ENCODE measurements at regions not wholly inside any gene's neighbourhood (a gene's known extent, or its start where the extent isn't known, plus 50 kb on each side); places are given as distances from the start of the nearest gene placed in this dataset.

GRCh38 chr2:118670838-118671237 lies 176.6 kb downstream of the EN1 start:
- peaks cover 0 to 6% (median 2%) of the 10 kb centered on the region in 3 donors for H3K4me1 ChIP-seq (ENCODE audit: control insufficient read depth in 3 of 3, insufficient read depth in 3 of 3, low read length in 3 of 3)
- no peaks in the 10 kb centered on the region for H3K9me3 ChIP-seq (ENCODE audit: control insufficient read depth in 3 of 3, low read length in 3 of 3)
- H3K27ac ChIP-seq (ENCODE audit: low read depth, low read length): no peak overlapping the region
- H3K27me3 ChIP-seq (ENCODE audit: control insufficient read depth in 3 of 3, insufficient read depth in 3 of 3, low read length in 3 of 3): no peaks in the 10 kb centered on the region
- H3K36me3 ChIP-seq (ENCODE audit: control insufficient read depth in 3 of 3, insufficient read depth in 3 of 3, low read length in 3 of 3): no peaks in the 10 kb centered on the region
- H3K4me3 ChIP-seq (ENCODE audit: low read length in 3 of 3): no peak overlapping the region
- H3K9ac ChIP-seq (ENCODE audit: low read depth in 1 of 3, low read length in 3 of 3): no peak overlapping the region

GRCh38 chr2:118670276-118670675 lies 177.2 kb downstream of the EN1 start:
- H3K9me3 ChIP-seq (ENCODE audit: control insufficient read depth in 3 of 3, low read length in 3 of 3): no peaks in the 10 kb centered on the region
- no peak overlapping the region for H3K4me3 ChIP-seq (ENCODE audit: low read length in 3 of 3)
- H3K27me3 ChIP-seq (ENCODE audit: control insufficient read depth in 3 of 3, insufficient read depth in 3 of 3, low read length in 3 of 3): no peaks in the 10 kb centered on the region
- H3K4me1 ChIP-seq (ENCODE audit: control insufficient read depth in 3 of 3, insufficient read depth in 3 of 3, low read length in 3 of 3): peaks cover 0 to 6% (median 2%) of the 10 kb centered on the region in 3 donors
- H3K9ac ChIP-seq (ENCODE audit: low read depth in 1 of 3, low read length in 3 of 3): no peak overlapping the region
- H3K36me3 ChIP-seq (ENCODE audit: control insufficient read depth in 3 of 3, insufficient read depth in 3 of 3, low read length in 3 of 3): no peaks in the 10 kb centered on the region
- H3K27ac ChIP-seq (ENCODE audit: low read depth, low read length): no peak overlapping the region

GRCh38 chr2:118669654-118670053 lies 177.8 kb downstream of the EN1 start:
- H3K9ac ChIP-seq (ENCODE audit: low read depth in 1 of 3, low read length in 3 of 3): no peak overlapping the region
- peaks cover 0 to 6% (median 2%) of the 10 kb centered on the region in 3 donors for H3K4me1 ChIP-seq (ENCODE audit: control insufficient read depth in 3 of 3, insufficient read depth in 3 of 3, low read length in 3 of 3)
- H3K27ac ChIP-seq (ENCODE audit: low read depth, low read length): no peak overlapping the region
- H3K36me3 ChIP-seq (ENCODE audit: control insufficient read depth in 3 of 3, insufficient read depth in 3 of 3, low read length in 3 of 3): no peaks in the 10 kb centered on the region
- H3K9me3 ChIP-seq (ENCODE audit: control insufficient read depth in 3 of 3, low read length in 3 of 3): no peaks in the 10 kb centered on the region
- no peak overlapping the region for H3K4me3 ChIP-seq (ENCODE audit: low read length in 3 of 3)
- H3K27me3 ChIP-seq (ENCODE audit: control insufficient read depth in 3 of 3, insufficient read depth in 3 of 3, low read length in 3 of 3): no peaks in the 10 kb centered on the region

- Histone ChIP-seq H3K9me3 (ENCODE audit: control insufficient read depth in 3 of 3, low read length in 3 of 3) (no peaks in the 10 kb centered on the region), H3K36me3 (ENCODE audit: control insufficient read depth in 3 of 3, insufficient read depth in 3 of 3, low read length in 3 of 3) (no peaks in the 10 kb centered on the region), H3K27ac (ENCODE audit: low read depth, low read length) (no peak overlapping the region), H3K9ac (ENCODE audit: low read depth in 1 of 3, low read length in 3 of 3) (no peak overlapping the region), H3K4me3 (ENCODE audit: low read length in 3 of 3) (no peak overlapping the region), H3K27me3 (ENCODE audit: control insufficient read depth in 3 of 3, insufficient read depth in 3 of 3, low read length in 3 of 3) (no peaks in the 10 kb centered on the region), H3K4me1 (ENCODE audit: control insufficient read depth in 3 of 3, insufficient read depth in 3 of 3, low read length in 3 of 3) (peaks cover 0 to 6% (median 2%) of the 10 kb centered on the region in 3 donors)
These were observed 178.7 kb downstream of the EN1 start for GRCh38 chr2:118668431-118669424.

GRCh38 chr2:118667964-118668363 lies 179.5 kb downstream of the EN1 start:
- H3K9ac ChIP-seq (ENCODE audit: low read depth in 1 of 3, low read length in 3 of 3): no peak overlapping the region
- H3K4me1 ChIP-seq (ENCODE audit: control insufficient read depth in 3 of 3, insufficient read depth in 3 of 3, low read length in 3 of 3): peaks cover 0 to 6% (median 2%) of the 10 kb centered on the region in 3 donors
- H3K4me3 ChIP-seq (ENCODE audit: low read length in 3 of 3): no peak overlapping the region
- H3K9me3 ChIP-seq (ENCODE audit: control insufficient read depth in 3 of 3, low read length in 3 of 3): no peaks in the 10 kb centered on the region
- no peaks in the 10 kb centered on the region for H3K36me3 ChIP-seq (ENCODE audit: control insufficient read depth in 3 of 3, insufficient read depth in 3 of 3, low read length in 3 of 3)
- no peak overlapping the region for H3K27ac ChIP-seq (ENCODE audit: low read depth, low read length)
- H3K27me3 ChIP-seq (ENCODE audit: control insufficient read depth in 3 of 3, insufficient read depth in 3 of 3, low read length in 3 of 3): no peaks in the 10 kb centered on the region

GRCh38 chr2:118667348-118667747 lies 180.1 kb downstream of the EN1 start:
- no peaks in the 10 kb centered on the region for H3K9me3 ChIP-seq (ENCODE audit: control insufficient read depth in 3 of 3, low read length in 3 of 3)
- H3K4me1 ChIP-seq (ENCODE audit: control insufficient read depth in 3 of 3, insufficient read depth in 3 of 3, low read length in 3 of 3): peaks cover 0 to 6% (median 2%) of the 10 kb centered on the region in 3 donors
- no peaks in the 10 kb centered on the region for H3K27me3 ChIP-seq (ENCODE audit: control insufficient read depth in 3 of 3, insufficient read depth in 3 of 3, low read length in 3 of 3)
- H3K27ac ChIP-seq (ENCODE audit: low read depth, low read length): no peak overlapping the region
- H3K4me3 ChIP-seq (ENCODE audit: low read length in 3 of 3): no peak overlapping the region
- H3K9ac ChIP-seq (ENCODE audit: low read depth in 1 of 3, low read length in 3 of 3): no peak overlapping the region
- no peaks in the 10 kb centered on the region for H3K36me3 ChIP-seq (ENCODE audit: control insufficient read depth in 3 of 3, insufficient read depth in 3 of 3, low read length in 3 of 3)

GRCh38 chr2:118665784-118666529 lies 181.5 kb downstream of the EN1 start:
- no peaks in the 10 kb centered on the region for H3K27me3 ChIP-seq (ENCODE audit: control insufficient read depth in 3 of 3, insufficient read depth in 3 of 3, low read length in 3 of 3)
- H3K36me3 ChIP-seq (ENCODE audit: control insufficient read depth in 3 of 3, insufficient read depth in 3 of 3, low read length in 3 of 3): no peaks in the 10 kb centered on the region
- no peak overlapping the region for H3K9ac ChIP-seq (ENCODE audit: low read depth in 1 of 3, low read length in 3 of 3)
- no peak overlapping the region for H3K27ac ChIP-seq (ENCODE audit: low read depth, low read length)
- H3K4me3 ChIP-seq (ENCODE audit: low read length in 3 of 3): no peak overlapping the region
- H3K4me1 ChIP-seq (ENCODE audit: control insufficient read depth in 3 of 3, insufficient read depth in 3 of 3, low read length in 3 of 3): peaks cover 0 to 6% (median 2%) of the 10 kb centered on the region in 3 donors
- no peaks in the 10 kb centered on the region for H3K9me3 ChIP-seq (ENCODE audit: control insufficient read depth in 3 of 3, low read length in 3 of 3)

- Histone ChIP-seq H3K36me3 (ENCODE audit: control insufficient read depth in 3 of 3, insufficient read depth in 3 of 3, low read length in 3 of 3) (no peaks in the 10 kb centered on the region), H3K27ac (ENCODE audit: low read depth, low read length) (no peak overlapping the region), H3K27me3 (ENCODE audit: control insufficient read depth in 3 of 3, insufficient read depth in 3 of 3, low read length in 3 of 3) (no peaks in the 10 kb centered on the region), H3K9ac (ENCODE audit: low read depth in 1 of 3, low read length in 3 of 3) (no peak overlapping the region), H3K4me1 (ENCODE audit: control insufficient read depth in 3 of 3, insufficient read depth in 3 of 3, low read length in 3 of 3) (no peaks in the 10 kb centered on the region), H3K9me3 (ENCODE audit: control insufficient read depth in 3 of 3, low read length in 3 of 3) (no peaks in the 10 kb centered on the region), H3K4me3 (ENCODE audit: low read length in 3 of 3) (no peak overlapping the region)
These were observed 186.3 kb downstream of the EN1 start for GRCh38 chr2:118661179-118661578.

- no peaks in the 10 kb centered on the region for H3K27me3 ChIP-seq (ENCODE audit: control insufficient read depth in 3 of 3, insufficient read depth in 3 of 3, low read length in 3 of 3)
- H3K9me3 ChIP-seq (ENCODE audit: control insufficient read depth in 3 of 3, low read length in 3 of 3): no peaks in the 10 kb centered on the region
- H3K4me1 ChIP-seq (ENCODE audit: control insufficient read depth in 3 of 3, insufficient read depth in 3 of 3, low read length in 3 of 3): no peaks in the 10 kb centered on the region
- H3K9ac ChIP-seq (ENCODE audit: low read depth in 1 of 3, low read length in 3 of 3): no peak overlapping the region
- no peak overlapping the region for H3K4me3 ChIP-seq (ENCODE audit: low read length in 3 of 3)
- no peaks in the 10 kb centered on the region for H3K36me3 ChIP-seq (ENCODE audit: control insufficient read depth in 3 of 3, insufficient read depth in 3 of 3, low read length in 3 of 3)
- no peak overlapping the region for H3K27ac ChIP-seq (ENCODE audit: low read depth, low read length)
These were observed 188.8 kb downstream of the EN1 start for GRCh38 chr2:118658596-118659198.

All from skeletal muscle tissue (tissue), 3 donors.